GM12864 (cell line): ENCODE measurements at regions not wholly inside any gene's neighbourhood (a gene's known extent, or its start where the extent isn't known, plus 50 kb on each side); places are given as distances from the start of the nearest gene placed in this dataset.

Source experiments
- DNase-seq: peaks from one replicate; pipeline ENCODE4 v3.0.0-alpha.2; 2011; ENCODE audit warnings: low read depth
- H3K4me3 ChIP-seq: 2 replicates; pipeline ENCODE4 v1.5.1; 2011; ENCODE audit warnings: mild to moderate bottlenecking, low read depth, low read length, control low read depth
- CTCF ChIP-seq: IDR thresholded peaks from 2 replicates; pipeline ENCODE4 v1.5.1; 2011; ENCODE audit warnings: low read depth, mild to moderate bottlenecking, moderate library complexity, low read length, control low read depth, inconsistent platforms; ENCODE audit errors: missing control alignments

DNA sequence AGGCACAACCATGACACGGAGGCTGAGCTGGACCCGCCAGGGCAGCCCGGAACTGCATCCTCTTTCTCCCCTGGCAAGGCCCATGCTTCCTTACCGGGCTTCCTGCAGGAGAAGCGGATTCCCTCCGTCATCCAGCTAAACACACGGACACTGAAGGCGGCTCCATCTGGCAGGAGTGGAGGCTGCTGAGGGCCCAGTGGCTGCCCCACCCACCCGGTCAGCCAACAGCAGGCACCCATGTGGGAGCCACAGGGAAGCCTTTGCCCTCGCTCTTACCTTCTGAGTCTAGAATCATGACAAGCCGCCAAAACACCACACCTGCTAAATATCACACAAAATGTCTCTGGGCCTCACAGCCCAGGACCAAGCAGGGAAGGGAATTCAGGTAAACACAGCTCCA lies 321.6 kb upstream of the RNF32 start:
- TF ChIP-seq CTCF: no peak
- H3K4me3 ChIP-seq: no peak overlapping the region
- no peak for DNase-seq

- no peak for DNase-seq
- no peak for TF ChIP-seq CTCF
- H3K4me3 ChIP-seq: no peak overlapping the region
Observed at GRCh38 chr7:156318426-156318825, 322.1 kb upstream of the RNF32 start.

DNA sequence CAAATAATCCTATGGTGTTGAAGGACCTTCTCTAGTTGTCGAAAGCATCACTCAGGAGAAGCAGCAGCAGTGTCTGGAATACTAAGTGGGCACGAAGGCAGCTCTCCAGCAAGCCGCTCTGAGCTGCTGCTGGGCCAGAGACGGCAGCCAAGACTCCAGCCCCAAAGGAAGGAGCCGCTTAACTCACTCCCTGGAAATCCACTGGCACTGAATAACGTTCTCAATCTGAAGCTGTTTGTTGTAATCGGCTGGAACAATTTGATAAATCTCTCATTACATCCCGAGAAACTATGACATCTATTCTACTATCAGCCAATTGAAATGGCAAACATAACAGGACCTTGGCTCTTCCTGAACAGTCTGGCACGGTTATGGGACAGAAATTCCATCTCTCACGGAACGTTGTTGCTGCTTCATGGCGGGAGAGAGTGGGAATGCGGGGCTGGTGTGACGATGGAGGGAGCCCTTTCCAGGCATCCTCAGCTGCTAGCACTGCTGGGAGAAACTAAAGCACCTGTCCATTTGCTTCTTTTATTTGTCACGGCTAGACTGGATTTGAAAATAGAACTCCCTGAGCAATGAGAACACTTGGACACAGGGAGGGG lies 331.5 kb upstream of the RNF32 start:
- no peak for TF ChIP-seq CTCF
- DNase-seq: no peak
- H3K4me3 ChIP-seq: no peak overlapping the region

- DNase-seq: no peak
- TF ChIP-seq CTCF: no peak
- H3K4me3 ChIP-seq: no peak overlapping the region
Observed at GRCh38 chr7:156307193-156307592, 333.4 kb upstream of the RNF32 start.

GRCh38 chr7:156305351-156305750 lies 335.2 kb upstream of the RNF32 start:
- TF ChIP-seq CTCF: no peak
- no peak overlapping the region for H3K4me3 ChIP-seq
- DNase-seq: no peak

GRCh38 chr7:156282816-156283215 lies 357.8 kb upstream of the RNF32 start:
- H3K4me3 ChIP-seq: no peak overlapping the region
- no peak for DNase-seq
- no peak for TF ChIP-seq CTCF

DNA sequence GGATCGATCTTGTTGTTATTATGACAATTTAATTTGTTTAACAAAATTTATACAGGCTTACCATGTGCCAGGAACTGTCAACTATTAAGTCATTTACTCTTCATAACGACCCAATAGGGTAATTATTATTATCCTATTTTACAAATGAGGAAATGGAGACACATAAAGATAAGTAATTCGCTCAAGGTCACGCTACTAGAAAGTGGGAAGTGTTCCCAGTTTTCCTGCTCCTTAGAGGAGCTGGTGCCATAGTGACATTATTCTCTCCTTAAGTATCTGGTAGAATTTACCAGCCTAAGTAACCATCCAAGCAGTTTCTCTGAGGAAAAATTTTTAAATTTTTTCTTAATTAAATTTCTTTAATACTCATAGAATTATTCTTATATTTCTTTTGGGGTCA lies 360.9 kb upstream of the RNF32 start:
- no peak overlapping the region for H3K4me3 ChIP-seq
- no peak for TF ChIP-seq CTCF
- no peak for DNase-seq
